DOHH2 (cell line): ENCODE measurements at regions not wholly inside any gene's neighbourhood (a gene's known extent, or its start where the extent isn't known, plus 50 kb on each side); places are given as distances from the start of the nearest gene placed in this dataset.

Experiments used
- EZH2phosphoT487 ChIP-seq: fragments of 200-600 bp; sonication (generic); IDR thresholded peaks from 2 replicates; pipeline ENCODE4 v1.6.1; 2017; ENCODE audit warnings: borderline replicate concordance, mild to moderate bottlenecking, antibody characterized with exemption, low read length, moderate library complexity, mixed read lengths
- TF ChIP-seq, protein P1 (sequence below): fragments of 200-600 bp; sonication (generic); IDR thresholded peaks from one replicate; pipeline ENCODE4 v1.5.1; 2014; ENCODE audit warnings: antibody characterized with exemption, mild to moderate bottlenecking, low read depth, low read length; ENCODE audit not compliant: poor library complexity, severe bottlenecking

DNA sequence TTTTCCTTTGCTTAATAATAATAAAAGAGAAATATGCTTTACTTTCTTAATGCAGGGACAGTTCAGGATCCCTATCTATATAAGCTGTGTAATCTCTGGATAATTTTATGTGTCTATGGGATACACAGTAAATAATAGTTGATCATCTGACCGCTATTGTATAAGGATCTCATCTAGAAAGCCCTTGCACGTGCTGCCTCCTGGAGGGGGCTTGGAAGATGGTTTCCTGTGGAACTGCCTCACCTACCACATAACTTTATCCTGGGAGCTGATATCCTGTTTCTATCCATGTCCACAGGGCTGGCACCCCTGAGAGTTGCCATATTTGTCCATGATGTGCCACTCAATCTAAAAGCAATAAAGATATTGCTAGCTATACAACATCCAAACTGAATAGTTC, 139.3 kb upstream of the FRMPD4 start:
- TF ChIP-seq, protein P1, sequence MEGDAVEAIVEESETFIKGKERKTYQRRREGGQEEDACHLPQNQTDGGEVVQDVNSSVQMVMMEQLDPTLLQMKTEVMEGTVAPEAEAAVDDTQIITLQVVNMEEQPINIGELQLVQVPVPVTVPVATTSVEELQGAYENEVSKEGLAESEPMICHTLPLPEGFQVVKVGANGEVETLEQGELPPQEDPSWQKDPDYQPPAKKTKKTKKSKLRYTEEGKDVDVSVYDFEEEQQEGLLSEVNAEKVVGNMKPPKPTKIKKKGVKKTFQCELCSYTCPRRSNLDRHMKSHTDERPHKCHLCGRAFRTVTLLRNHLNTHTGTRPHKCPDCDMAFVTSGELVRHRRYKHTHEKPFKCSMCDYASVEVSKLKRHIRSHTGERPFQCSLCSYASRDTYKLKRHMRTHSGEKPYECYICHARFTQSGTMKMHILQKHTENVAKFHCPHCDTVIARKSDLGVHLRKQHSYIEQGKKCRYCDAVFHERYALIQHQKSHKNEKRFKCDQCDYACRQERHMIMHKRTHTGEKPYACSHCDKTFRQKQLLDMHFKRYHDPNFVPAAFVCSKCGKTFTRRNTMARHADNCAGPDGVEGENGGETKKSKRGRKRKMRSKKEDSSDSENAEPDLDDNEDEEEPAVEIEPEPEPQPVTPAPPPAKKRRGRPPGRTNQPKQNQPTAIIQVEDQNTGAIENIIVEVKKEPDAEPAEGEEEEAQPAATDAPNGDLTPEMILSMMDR = no peak
- TF ChIP-seq EZH2phosphoT487 = no peak
